CD4-positive, alpha-beta T cell treated with Interleukin-10 for 1 hour (primary cell): ENCODE measurements at regions not wholly inside any gene's neighbourhood (a gene's known extent, or its start where the extent isn't known, plus 50 kb on each side); places are given as distances from the start of the nearest gene placed in this dataset.

Source experiments
- DNase-seq: peaks from one replicate; pipeline ENCODE4 v3.0.0-alpha.2; 2020

DNA sequence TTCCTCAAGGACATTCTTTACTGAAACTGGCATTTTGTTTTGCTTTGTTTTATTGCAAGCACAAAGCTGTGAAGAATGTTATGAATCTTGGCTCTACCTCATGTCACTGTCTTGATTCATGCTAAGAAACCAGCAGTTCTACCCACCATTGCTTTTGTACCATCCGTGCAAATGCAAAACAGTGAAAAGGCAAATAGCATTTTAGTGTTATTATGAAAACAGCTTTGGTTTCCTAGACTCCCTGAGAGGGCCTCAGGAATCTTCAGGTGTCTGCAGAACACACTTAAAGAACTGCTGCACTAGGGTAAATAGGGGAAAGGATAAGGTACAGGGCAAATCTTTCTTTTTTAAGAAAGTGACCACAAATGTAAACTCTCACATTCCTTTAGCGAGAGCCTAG lies 318.9 kb downstream of the AHR start:
- DNase-seq: no peak

DNA sequence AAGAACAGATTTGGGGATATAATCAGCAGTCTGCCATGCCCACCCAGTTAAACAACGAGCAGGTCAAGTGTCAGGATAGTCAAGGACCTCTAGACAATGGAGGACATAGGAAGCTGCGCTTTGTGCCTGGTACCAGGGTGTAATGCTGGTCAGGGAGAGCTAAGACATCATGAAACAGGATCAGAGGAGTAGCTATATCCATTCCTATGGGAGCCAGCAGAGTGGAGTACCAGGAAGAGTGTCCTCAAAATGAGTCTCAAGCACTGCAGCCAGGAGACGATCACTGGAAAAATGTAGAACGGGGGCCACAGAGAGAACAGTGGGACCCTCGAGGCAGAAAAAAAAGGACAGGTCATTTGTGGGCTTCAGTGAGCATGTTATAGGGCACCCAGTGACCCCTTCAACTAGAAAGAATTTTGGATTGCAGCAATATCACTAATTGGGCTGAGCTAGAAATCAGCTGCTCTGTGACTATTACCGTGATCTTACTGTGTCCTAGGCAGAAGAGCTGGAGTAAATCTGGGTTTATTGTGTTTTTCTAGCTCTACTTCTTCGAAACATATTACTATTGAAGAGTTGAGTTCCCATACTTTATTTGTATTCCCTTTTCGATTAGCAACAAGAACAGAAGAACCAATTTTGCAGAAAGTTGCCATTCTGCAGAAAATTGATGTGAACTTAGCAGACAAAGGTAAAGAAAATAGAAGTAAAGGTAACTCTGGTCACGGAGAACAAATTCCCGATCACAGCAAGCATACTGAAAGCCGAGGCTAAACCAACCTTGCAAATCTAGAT lies 319.6 kb downstream of the AHR start:
- DNase-seq: no peak

DNA sequence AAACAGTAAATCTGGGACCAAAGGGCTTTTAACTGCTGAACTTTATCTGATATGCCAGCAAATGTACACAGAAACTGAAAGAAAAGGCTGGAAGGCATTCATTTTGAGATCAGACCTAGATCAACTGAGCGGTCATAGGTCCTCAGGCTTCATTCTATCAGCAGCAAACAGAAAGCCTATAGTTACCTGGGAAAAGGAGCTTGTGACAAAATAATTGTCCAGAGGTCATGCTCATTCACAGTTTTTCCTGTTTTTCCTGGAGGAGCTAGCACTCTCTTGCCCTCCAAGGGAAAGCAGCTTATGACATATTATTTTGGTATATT lies 320.2 kb downstream of the AHR start:
- no peak for DNase-seq

DNA sequence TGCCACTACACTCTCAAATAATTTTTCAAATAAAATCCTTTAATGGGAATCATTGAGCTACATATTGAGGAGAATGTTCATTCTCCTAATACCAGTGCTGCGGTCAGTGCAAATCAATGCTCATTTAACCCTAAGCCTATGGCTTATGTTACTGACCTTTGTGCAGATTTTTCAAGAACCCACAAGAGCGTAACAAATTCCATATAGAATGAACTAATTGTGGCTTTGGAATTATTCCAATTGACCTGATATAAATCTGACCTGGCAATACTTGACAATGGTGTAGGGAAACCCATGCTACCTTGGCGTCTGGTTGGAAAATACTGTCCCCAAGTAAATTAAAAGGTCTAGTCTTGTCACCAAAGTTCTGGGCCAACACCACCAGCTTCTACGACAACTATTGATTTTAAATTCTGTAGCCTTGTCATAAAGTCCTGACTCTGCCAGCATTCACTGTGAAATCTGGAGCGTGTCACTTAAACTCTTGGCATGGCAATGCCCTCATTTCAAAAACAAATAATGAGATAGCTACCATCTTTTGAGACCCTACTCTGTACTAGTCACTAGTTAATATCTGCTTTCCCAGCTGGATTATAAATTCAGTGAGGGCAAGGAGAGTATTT lies 320.9 kb downstream of the AHR start:
- DNase-seq: no peak

DNA sequence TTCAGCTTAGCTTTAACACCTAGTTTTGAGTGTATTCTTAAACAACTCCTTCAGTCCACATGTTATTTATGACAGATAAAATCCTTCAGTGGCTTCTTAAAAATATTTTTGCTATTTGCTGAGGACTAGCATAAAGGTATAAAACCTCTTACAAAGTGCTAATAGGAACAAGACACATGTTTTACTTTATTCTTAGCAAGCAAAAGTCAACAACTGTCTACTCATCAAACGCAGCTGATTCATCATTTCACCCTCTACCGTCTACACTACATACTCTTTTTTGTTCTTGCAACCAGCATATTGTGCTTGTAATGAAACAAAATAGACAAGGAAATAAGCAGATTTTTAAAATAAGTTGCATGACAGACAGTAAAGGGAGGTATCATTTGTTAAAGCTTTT lies 319.7 kb downstream of the SNX13 start:
- DNase-seq: no peak

DNA sequence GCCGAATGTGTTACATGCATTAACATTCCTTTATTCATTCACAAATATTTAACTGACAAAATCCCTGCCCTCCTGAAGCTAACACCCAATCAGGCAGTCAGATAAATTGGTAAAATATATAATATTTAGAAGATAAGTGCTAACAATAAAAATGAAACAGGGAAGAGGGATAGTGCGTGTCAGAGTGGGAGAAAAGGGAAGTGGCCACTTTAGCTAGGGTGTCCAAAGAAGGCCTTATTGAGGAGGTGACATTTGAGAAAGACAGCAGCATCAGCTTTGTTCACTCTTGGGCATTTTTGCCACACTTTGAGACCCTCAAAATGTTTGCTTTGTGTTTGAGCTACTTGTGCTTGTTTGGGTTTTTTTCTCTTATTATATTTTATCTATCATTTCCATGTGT lies 317.8 kb downstream of the SNX13 start:
- no peak for DNase-seq

DNA sequence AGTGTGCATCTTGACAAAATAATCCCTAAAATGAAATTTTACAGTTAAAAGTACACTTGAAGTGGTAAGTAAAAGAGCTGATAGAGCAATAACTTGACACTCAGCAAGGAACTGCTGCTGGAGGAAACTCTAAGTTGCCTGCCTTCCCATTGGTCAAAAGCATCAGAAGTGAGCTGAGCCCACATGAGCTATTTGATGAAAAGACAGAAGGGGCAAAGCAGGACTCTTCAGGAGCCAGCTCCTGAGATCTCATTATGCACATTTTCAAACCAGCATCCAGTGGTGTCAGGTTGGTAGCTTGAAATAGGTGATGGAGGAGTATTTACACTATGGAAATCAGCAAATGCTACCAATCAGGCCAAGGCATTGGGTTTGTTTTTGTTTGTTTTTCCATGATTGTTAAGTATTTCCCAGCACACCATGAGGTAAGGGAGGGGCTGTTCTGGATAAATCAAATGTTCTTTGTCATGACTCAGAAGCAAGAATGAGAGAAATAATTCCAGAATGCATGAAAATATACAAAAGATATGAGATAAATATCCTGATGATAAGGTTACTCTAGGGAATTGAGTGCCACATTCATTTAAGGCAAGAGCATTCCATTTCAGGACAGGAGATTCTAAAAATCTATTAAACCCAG lies 316.6 kb downstream of the SNX13 start:
- no peak for DNase-seq

DNA sequence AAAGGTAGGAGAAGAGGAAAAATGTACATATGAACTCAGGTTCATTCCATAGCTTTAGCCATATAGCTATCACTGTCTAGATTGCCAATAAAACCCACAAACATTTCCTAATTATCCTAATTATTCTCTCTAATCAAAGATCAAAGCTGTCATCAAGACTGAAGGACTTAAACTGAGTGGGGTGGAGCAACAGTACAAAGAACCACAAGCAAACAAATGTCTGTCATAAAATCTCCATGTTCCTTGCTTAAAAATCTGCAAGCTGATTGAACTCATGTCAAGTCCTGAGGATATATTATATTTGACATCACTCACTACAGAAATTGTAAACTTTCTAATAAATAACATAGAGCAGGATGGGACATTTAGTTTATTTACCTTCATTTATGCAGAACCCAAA lies 315.9 kb downstream of the SNX13 start:
- no peak for DNase-seq

DNA sequence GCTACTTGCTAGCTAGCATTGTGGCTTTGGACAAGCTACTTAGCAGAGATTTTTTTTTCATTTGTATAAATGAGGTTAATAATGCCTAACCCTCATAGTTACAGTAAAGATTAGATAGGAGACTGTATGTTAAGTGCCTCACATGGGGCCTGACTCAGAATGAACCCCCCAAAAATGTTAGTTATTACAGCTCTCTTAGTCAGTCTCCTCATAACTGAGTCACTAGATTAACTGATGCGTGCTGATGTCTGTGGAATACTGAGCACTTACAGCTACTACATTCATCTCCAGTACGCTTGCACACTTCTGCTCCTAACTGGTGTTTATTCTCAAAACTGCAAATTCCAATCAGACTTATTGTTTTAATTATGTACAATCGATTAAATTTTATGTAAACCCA lies 315.3 kb downstream of the SNX13 start:
- no peak for DNase-seq

DNA sequence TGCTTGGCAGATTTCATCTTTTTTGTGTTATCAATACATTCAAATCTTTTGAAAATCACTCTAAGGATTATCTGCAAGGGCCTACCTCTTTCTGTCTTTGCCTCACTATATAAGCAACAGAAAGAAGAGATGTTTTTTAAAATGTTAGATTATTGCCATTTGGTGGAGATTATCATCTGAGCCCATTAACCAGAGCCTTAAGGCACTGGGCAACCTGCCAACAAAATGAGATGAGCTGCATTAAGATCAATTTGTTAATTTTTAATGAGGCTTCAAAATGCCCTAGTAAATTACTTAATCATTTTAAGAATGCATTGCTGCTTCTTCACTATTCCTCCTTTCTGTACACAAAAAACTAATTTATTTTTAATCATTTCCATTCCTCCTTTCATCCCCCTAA lies 314.1 kb downstream of the SNX13 start:
- DNase-seq: no peak

DNA sequence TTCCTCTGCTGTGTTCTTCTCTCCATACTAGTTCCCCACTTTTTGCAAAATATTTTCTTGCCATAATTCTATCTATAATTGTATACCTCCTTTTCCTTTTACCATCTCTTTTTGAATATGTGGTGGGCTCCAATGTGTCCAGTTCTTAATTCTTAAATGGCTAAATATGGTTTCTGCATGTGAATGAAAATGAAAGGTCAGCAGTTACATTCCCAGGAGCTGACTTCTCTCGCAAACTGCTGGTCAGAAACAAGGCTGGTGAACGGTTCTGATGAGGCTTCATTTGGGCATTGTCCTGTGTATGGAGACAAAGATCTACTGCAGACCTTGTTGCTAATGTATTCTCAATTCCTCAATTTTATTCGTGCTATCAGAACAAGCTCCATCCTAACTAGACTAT lies 309.2 kb downstream of the SNX13 start:
- DNase-seq: no peak

DNA sequence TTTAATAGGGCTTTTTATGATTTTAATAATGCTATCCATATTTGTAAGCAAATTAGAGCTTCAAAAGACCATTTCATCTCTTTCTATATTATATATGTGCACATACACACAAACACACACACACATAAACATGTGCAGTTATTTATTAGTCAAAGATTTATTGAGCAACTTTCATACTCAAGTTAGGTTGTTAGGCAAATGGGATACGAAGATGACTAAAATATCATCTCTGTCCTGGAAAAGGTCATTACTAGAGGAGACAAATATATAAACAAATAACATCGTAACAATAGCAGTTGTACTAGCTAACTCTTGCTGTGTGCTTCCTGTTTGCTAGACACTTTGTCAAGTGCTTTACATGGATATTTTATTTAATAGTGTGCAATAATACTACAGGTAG lies 307.9 kb downstream of the SNX13 start:
- no peak for DNase-seq

DNA sequence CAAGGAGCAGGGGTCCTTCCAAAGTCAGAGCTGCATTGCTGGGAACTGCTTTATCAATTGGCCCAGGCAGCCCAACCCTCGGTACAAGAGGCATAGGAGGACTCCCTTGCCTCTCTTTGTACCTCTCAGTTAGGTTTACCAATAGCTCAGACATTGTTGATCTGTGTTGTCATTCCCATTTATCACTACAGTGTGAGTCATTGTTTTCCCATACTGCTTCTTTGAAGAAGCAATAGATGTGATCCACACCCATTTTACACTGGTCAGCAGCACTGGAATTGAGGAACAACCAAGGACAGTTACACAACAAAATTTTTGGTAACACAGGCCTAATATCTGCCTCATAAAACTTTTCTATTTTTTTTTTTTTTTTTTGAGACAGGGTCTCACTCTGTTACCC lies 307.2 kb downstream of the SNX13 start:
- DNase-seq: no peak

DNA sequence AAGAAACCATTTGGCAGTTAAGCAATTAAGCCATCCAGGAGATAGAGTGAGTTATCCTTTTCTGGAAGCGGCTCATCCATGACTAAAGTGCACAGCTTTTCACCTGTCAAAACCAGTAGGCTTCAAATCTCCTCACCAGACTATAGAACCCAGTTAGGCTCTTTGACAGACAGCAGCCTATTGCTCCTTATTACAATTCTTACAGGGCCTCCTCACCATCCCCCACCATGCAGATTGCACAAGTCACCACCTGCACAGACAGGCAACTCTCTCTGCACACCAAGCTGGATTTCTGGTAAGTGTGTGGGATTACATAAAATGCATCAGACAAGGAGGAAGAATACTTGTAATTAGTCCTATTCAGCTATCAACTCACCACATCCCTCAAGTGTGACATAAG lies 301.6 kb downstream of the SNX13 start:
- no peak for DNase-seq

DNA sequence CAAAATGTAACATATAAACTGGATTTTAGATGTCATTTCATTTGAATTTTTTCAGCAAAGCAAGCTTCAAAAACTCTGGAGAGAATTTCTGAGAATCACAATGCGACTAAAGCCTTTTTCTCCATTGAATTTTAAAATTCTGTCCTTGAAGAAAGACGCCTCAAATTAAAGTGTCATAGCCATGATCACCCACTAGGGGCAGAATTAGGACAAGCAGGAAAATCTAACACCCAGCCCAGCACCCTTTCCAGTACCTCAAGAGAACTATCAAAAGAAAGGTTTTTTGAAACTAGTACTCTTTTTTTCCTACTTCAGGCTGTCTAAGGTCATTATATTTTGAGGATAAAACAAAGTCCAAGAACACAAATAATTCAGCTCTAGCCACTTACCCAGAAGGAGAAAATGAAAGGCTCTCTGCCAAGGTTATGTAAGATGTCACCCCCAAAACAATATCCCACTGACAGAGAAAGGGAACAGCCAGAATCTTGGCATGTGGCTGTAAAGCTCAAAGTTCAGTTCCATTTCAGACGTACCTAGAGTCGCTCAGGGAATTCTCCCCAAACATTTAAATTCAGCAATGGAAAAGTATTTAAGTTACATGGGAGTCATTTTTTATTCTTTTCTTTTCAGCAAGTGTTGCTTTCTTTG lies 299.4 kb downstream of the SNX13 start:
- peak; percentile 40 for DNase-seq

DNA sequence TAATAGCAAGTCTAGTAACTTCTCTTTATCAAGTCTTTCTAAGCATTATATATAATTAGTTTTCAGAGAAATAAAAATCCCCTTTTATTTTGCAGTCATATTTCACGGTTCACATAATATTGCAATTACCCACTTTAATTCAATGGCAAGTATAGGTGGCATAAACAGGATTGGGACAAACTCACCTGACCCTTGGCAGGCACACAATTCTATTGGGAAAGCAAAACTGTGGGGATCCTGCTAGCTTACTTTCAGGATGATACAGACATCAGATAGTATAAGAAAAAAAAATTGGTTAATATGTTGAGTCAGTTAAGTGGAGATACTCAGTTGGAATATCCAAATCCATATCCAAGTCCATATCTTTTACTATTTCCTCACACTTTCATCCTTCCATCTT lies 294.8 kb downstream of the SNX13 start:
- DNase-seq: no peak

DNA sequence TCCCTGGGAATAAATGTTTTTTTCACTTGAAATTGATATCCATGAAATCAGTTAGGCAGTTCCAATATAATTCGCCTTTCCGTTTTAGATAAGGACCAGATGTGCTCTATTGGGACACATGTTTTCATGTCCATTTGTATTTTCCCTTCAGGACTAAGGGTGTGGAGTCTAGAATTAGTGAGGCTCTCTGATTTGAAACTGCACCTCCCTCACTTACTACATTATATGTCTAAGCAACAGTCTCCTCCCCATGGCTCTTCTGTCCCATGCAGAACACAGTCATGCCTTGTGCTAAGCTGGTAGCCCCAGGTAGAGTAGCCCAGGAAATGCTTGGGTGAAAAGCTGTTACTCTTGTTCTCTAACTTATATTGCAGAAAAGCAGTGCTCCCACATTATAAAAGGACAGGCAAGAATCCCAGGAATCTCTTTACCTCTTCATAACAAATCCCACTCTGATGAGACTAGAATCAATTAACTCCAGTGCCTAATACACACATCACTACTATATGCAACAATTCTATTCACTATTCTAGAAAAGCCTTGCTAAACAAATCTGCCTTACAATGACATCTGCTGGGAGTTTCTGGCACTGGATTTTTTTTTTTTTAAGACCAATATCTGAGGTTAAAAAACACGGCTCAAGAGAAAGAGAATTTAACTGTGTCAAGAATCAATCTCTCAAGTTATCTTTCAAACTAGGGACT lies 293.9 kb downstream of the SNX13 start:
- DNase-seq: no peak

DNA sequence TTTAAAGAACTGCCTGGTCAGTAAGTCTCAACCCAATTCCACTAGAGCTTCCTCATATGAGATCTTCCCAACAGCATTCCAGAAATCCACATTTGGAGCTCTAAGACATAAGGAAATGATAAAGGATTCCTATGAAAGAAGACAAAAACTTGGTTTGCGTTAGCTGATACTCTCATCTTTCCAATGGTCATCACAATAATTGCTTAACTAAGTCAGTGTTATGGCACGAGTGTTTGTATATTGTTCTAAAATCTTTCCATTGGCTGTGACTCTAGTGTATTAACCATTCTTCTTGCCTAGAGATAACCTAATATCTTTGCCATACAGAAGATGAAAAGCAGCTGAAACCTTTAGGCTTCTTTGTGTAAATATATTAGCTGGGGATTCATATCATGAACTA lies 289.0 kb downstream of the SNX13 start:
- no peak for DNase-seq

DNA sequence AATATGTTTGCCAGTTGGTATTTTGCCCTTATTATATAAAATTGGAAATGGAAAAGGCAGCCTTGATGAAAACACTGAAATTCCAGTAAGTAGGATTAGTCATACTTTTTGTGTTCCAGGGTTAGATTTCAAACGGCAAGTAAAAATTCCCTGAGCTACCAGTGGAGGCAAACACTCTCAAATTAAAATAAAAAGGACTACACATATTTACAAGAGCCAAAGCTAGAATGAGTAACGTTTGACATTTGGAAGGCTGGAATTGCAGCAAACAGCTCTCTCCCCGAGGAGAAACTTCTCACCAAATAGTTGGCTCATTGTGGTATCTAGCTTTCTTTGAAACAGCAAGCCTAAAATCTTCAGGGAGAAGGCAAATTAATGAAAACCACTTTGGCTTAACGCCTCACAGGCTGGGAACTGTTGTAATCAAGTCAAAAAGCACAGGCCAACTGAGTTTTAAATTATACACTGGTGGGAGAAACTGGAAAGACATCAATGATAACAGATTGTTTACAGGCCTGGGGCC lies 288.4 kb downstream of the SNX13 start:
- DNase-seq: no peak

DNA sequence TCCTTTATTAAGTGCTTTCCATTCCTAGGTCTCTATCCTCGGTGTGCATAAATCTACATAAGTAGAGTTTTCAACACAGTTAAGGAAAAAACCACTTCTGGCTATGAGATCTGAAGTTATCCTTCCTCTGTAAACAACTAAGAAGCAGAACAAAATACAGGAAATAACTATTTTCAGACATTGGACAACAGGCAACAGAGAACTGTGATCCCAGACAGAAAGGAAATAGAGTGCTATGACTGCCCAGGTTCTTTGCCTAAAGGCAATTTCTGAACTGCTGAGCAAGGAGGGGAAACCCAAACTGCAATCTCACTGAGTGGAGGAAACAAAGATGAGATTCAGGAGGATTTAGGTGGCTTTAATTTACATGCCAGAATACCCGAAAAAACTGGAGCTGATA lies 285.4 kb downstream of the SNX13 start:
- no peak for DNase-seq

DNA sequence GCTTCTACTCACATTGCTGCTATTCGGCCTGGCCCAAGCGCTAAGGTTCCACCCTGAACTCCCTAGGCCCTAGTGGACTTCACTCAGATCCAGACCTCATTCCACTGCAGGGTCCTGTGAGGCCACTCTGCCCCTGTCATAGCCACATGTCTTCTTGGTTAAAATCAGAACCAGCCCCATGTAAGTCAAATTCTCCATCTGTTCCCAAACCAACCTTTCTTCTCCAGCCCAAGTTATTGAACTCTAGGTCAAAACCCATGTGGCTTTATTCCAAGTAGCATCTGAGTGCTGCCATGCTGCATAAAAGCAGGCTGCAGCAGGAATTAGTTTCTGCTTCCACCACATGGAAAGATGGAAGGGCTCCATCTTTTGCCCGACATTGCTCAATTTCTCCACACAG lies 281.2 kb downstream of the SNX13 start:
- DNase-seq: no peak

DNA sequence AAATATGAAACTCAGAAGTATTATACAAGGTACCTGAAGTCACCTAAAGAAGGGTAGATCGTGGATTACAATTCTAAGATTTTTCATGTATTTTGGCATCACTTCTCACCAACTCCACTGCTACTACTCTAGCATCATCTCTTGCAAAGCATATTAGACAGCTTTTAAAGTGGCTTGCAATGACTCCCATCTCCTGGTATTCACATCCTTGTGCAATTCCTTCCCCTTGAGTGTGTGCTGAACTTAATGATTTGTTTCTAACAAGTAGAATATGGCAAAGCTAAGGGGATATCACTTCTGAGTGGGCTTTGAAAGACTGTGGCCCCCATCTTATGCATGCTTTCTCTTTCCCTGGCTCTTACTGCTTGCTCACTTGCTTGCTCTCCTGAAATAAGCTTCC lies 280.2 kb downstream of the SNX13 start:
- no peak for DNase-seq

DNA sequence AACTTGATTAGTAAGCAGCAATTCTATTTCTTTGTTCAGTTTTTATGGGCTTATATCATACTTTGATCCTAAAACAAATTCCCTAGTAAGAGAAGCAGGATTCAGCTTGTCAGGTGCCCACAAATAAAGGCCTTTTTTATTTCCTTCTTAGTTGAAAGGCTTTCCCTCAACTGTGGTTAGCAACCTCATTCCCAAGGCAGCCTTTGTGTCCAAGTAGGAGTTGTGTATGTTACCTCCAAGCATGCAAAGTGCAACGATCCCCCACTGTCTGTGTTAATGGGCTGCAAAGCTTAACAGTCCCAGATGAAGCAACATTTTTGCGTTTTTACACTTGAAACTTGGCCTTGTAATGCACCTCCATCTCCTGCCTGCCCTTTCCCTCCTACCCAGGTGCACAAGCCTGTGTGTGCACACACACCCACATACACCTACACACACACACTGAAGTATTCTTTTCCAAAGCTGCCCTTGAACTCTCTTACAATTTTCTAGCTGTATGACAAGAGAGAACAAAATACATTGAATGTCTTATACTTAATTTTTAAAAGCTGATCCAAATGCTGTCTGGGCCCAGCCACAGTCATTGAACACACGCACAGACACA lies 278.2 kb downstream of the SNX13 start:
- DNase-seq: no peak
